OCI-LY1 (cell line): ENCODE measurements at regions not wholly inside any gene's neighbourhood (a gene's known extent, or its start where the extent isn't known, plus 50 kb on each side); places are given as distances from the start of the nearest gene placed in this dataset.

ENCODE experiments used
- H2AFZ ChIP-seq: fragments of 200-600 bp; sonication (generic), shearing (Covaris generic); 2 replicates; pipeline ENCODE4 v1.6.0; 2014; ENCODE audit warnings: antibody characterized with exemption, mild to moderate bottlenecking, low read length
- H3F3A ChIP-seq: fragments of 200-600 bp; sonication (generic), shearing (Covaris generic); 2 replicates; pipeline ENCODE4 v1.6.0; 2014; ENCODE audit warnings: mild to moderate bottlenecking, antibody characterized with exemption, low read length, moderate library complexity; ENCODE audit not compliant: insufficient read depth
- H3K27ac ChIP-seq: fragments of 200-600 bp; sonication (generic); 2 replicates; pipeline ENCODE4 v1.5.1; 2014; ENCODE audit warnings: low read length, mixed run types, mild to moderate bottlenecking, low read depth; ENCODE audit not compliant: poor library complexity, severe bottlenecking
- H3K27me3 ChIP-seq: fragments of 200-600 bp; sonication (generic); 2 replicates; pipeline ENCODE4 v1.6.0; 2014; ENCODE audit warnings: antibody characterized with exemption, mild to moderate bottlenecking, low read length, moderate library complexity; ENCODE audit not compliant: insufficient read depth
- H3K36me3 ChIP-seq: fragments of 200-600 bp; sonication (generic); 2 replicates; pipeline ENCODE4 v1.6.1; 2014; ENCODE audit warnings: mild to moderate bottlenecking, antibody characterized with exemption, low read length, moderate library complexity, mixed read lengths; ENCODE audit not compliant: insufficient read depth
- H3K4me1 ChIP-seq: fragments of 200-600 bp; sonication (generic); 2 replicates; pipeline ENCODE4 v1.5.1; 2014; ENCODE audit warnings: mild to moderate bottlenecking, low read length, moderate library complexity; ENCODE audit not compliant: insufficient read depth, severe bottlenecking
- H3K4me2 ChIP-seq: fragments of 200-600 bp; sonication (generic), shearing (Covaris generic); 2 replicates; pipeline ENCODE4 v1.6.1; 2014; ENCODE audit warnings: low read length
- H3K4me3 ChIP-seq: fragments of 200-600 bp; sonication (generic); 2 replicates; pipeline ENCODE4 v1.5.1; 2014; ENCODE audit warnings: low read length, low read depth, mild to moderate bottlenecking, mixed read lengths; ENCODE audit not compliant: poor library complexity, severe bottlenecking
- H3K79me2 ChIP-seq: fragments of 200-600 bp; shearing (Covaris generic); 2 replicates; pipeline ENCODE4 v1.6.1; 2016; ENCODE audit warnings: mixed run types, low read length, mixed read lengths; ENCODE audit not compliant: insufficient read depth
- H3K9ac ChIP-seq: fragments of 200-600 bp; sonication (generic), shearing (Covaris generic); 2 replicates; pipeline ENCODE4 v1.6.1; 2014; ENCODE audit warnings: mild to moderate bottlenecking, low read length, mixed read lengths
- H3K9me2 ChIP-seq: fragments of 200-600 bp; sonication (generic), shearing (Covaris generic); 2 replicates; pipeline ENCODE4 v1.6.1; 2014; ENCODE audit warnings: low read depth, mild to moderate bottlenecking, low read length, mixed read lengths
- H3K9me3 ChIP-seq: fragments of 200-600 bp; shearing (Covaris generic); 2 replicates; pipeline ENCODE4 v1.6.1; 2014; ENCODE audit warnings: low read length, mixed read lengths
- H4K20me1 ChIP-seq: fragments of 200-600 bp; sonication (generic), shearing (Covaris generic); 2 replicates; pipeline ENCODE4 v1.6.0; 2016; ENCODE audit warnings: mild to moderate bottlenecking, low read length; ENCODE audit not compliant: insufficient read depth
- CTCF ChIP-seq: fragments of 200-600 bp; sonication (generic), shearing (Covaris generic); IDR thresholded peaks from 2 replicates; pipeline ENCODE4 v1.5.1; 2017; ENCODE audit warnings: mild to moderate bottlenecking, antibody characterized with exemption, low read length, moderate library complexity, mixed read lengths
- EZH2 ChIP-seq: fragments of 200-600 bp; sonication (generic), shearing (Covaris generic); IDR thresholded peaks from 2 replicates; pipeline ENCODE4 v1.8.0; 2017; ENCODE audit warnings: borderline replicate concordance, mixed run types, mild to moderate bottlenecking, antibody characterized with exemption, low read length, moderate library complexity, mixed read lengths

GRCh38 chr5:19058216-19058615, 929.8 kb downstream of the CDH18 start:
- H3K9ac ChIP-seq: no peak overlapping the region
- H2AFZ ChIP-seq: no peak overlapping the region
- H3K4me1 ChIP-seq: no peaks in the 10 kb centered on the region
- H3K27ac ChIP-seq: no peak overlapping the region
- H4K20me1 ChIP-seq: no peaks in the 10 kb centered on the region
- no peaks in the 10 kb centered on the region for H3K27me3 ChIP-seq
- H3K9me3 ChIP-seq: no peaks in the 10 kb centered on the region
- H3K4me2 ChIP-seq: no peak overlapping the region
- H3K79me2 ChIP-seq: no peaks in the 10 kb centered on the region
- H3K9me2 ChIP-seq: no peaks in the 10 kb centered on the region
- TF ChIP-seq CTCF: no peak
- TF ChIP-seq EZH2: no peak
- H3F3A ChIP-seq: no peaks in the 10 kb centered on the region
- no peaks in the 10 kb centered on the region for H3K36me3 ChIP-seq
- no peak overlapping the region for H3K4me3 ChIP-seq

GRCh38 chr5:19064094-19064493, 923.9 kb downstream of the CDH18 start:
- no peak overlapping the region for H3K27ac ChIP-seq
- no peaks in the 10 kb centered on the region for H3K9me2 ChIP-seq
- no peaks in the 10 kb centered on the region for H4K20me1 ChIP-seq
- H3K79me2 ChIP-seq: no peaks in the 10 kb centered on the region
- no peaks in the 10 kb centered on the region for H3K27me3 ChIP-seq
- no peaks in the 10 kb centered on the region for H3K9me3 ChIP-seq
- no peak for TF ChIP-seq CTCF
- no peak for TF ChIP-seq EZH2
- no peaks in the 10 kb centered on the region for H3F3A ChIP-seq
- H3K4me2 ChIP-seq: no peak overlapping the region
- H2AFZ ChIP-seq: no peak overlapping the region
- no peak overlapping the region for H3K9ac ChIP-seq
- no peaks in the 10 kb centered on the region for H3K4me1 ChIP-seq
- no peaks in the 10 kb centered on the region for H3K36me3 ChIP-seq
- H3K4me3 ChIP-seq: no peak overlapping the region

- Histone ChIP-seq H4K20me1 (no peaks in the 10 kb centered on the region), H3K79me2 (no peaks in the 10 kb centered on the region), H3K9ac (no peak overlapping the region), H3K36me3 (no peaks in the 10 kb centered on the region), H3K27ac (no peak overlapping the region), H3K4me3 (no peak overlapping the region), H3K9me3 (no peaks in the 10 kb centered on the region), H3K4me2 (no peak overlapping the region), H3K4me1 (no peaks in the 10 kb centered on the region), H3K27me3 (no peaks in the 10 kb centered on the region), H3F3A (no peaks in the 10 kb centered on the region), H2AFZ (no peak overlapping the region), H3K9me2 (no peaks in the 10 kb centered on the region)
- TF ChIP-seq EZH2 (no peak), CTCF (no peak)
Observed at GRCh38 chr5:19067741-19068140, 920.3 kb downstream of the CDH18 start.
